IPS-20b (cell line): ENCODE measurements at regions not wholly inside any gene's neighbourhood (a gene's known extent, or its start where the extent isn't known, plus 50 kb on each side); places are given as distances from the start of the nearest gene placed in this dataset.
"Not testable (repeated sequence)": the region's sequence is repeated elsewhere in the genome, so short reads cannot be mapped to it uniquely, and the experiment has no call there.

Experiments
- H3K27ac ChIP-seq: one replicate; pipeline ENCODE4 v1.5.1; 2013; ENCODE audit warnings: low read length
- H3K27me3 ChIP-seq: 2 replicates; pipeline ENCODE4 v1.6.1; 2013; ENCODE audit warnings: mild to moderate bottlenecking, low read length, inconsistent platforms; ENCODE audit not compliant: insufficient read depth
- H3K36me3 ChIP-seq: 2 replicates; pipeline ENCODE4 v1.6.1; 2013; ENCODE audit warnings: low read depth, mild to moderate bottlenecking, inconsistent platforms, low read length, moderate library complexity; ENCODE audit not compliant: insufficient read depth
- H3K4me1 ChIP-seq: 2 replicates; pipeline ENCODE4 v1.6.1; 2013; ENCODE audit warnings: mild to moderate bottlenecking, control low read depth, inconsistent platforms, low read length, moderate library complexity; ENCODE audit not compliant: insufficient read depth
- H3K4me3 ChIP-seq: 2 replicates; pipeline ENCODE4 v1.5.1; 2013; ENCODE audit warnings: mild to moderate bottlenecking, low read length, inconsistent platforms
- H3K9ac ChIP-seq: 2 replicates; pipeline ENCODE4 v1.6.1; 2013; ENCODE audit warnings: low read depth, mild to moderate bottlenecking, inconsistent platforms, low read length, moderate library complexity
- H3K9me3 ChIP-seq: 2 replicates; pipeline ENCODE4 v1.6.1; 2013; ENCODE audit warnings: mild to moderate bottlenecking, low read depth, low read length, inconsistent platforms; ENCODE audit not compliant: insufficient read depth

- Histone ChIP-seq H3K27me3 (no peaks in the 10 kb centered on the region), H3K4me3 (no peak overlapping the region), H3K9ac (no peak overlapping the region), H3K9me3 (no peaks in the 10 kb centered on the region), H3K27ac (no peak overlapping the region), H3K36me3 (no peaks in the 10 kb centered on the region), H3K4me1 (no peaks in the 10 kb centered on the region)
Observed at GRCh38 chr7:118948508-118948907, 724.0 kb downstream of the ANKRD7 start.

GRCh38 chr7:118949031-118949430 lies 724.5 kb downstream of the ANKRD7 start:
- Histone ChIP-seq H3K36me3 (no peaks in the 10 kb centered on the region), H3K9ac (no peak overlapping the region)

GRCh38 chr7:118956285-118956684 lies 731.8 kb downstream of the ANKRD7 start:
- H3K4me1 ChIP-seq, H3K9ac ChIP-seq: not testable (repeated sequence)

More at GRCh38 chr7:118949031-118949430, 724.5 kb downstream of the ANKRD7 start:
- Histone ChIP-seq H3K9me3 (no peaks in the 10 kb centered on the region), H3K4me3 (no peak overlapping the region), H3K27ac (no peak overlapping the region), H3K27me3 (no peaks in the 10 kb centered on the region), H3K4me1 (no peaks in the 10 kb centered on the region)

GRCh38 chr7:118969370-118969769 lies 744.9 kb downstream of the ANKRD7 start:
- no peak overlapping the region for H3K9ac ChIP-seq
- no peak overlapping the region for H3K4me3 ChIP-seq
- no peaks in the 10 kb centered on the region for H3K36me3 ChIP-seq
- H3K9me3 ChIP-seq, result no peaks in the 10 kb centered on the region
- H3K27me3 ChIP-seq, result no peaks in the 10 kb centered on the region
- H3K4me1 ChIP-seq, result no peaks in the 10 kb centered on the region; the same call in 1 of the 2 replicates
- no peak overlapping the region for H3K27ac ChIP-seq

More at GRCh38 chr7:118956285-118956684, 731.8 kb downstream of the ANKRD7 start:
- H3K4me3 ChIP-seq, H3K27me3 ChIP-seq, H3K9me3 ChIP-seq, H3K36me3 ChIP-seq, H3K27ac ChIP-seq: not testable (repeated sequence)

GRCh38 chr7:118971706-118972105 lies 747.2 kb downstream of the ANKRD7 start:
- Histone ChIP-seq H3K9ac (no peak overlapping the region), H3K27me3 (no peaks in the 10 kb centered on the region), H3K4me3 (no peak overlapping the region), H3K36me3 (no peaks in the 10 kb centered on the region), H3K4me1 (peaks cover 5% of the 10 kb centered on the region), H3K9me3 (no peaks in the 10 kb centered on the region), H3K27ac (no peak overlapping the region)

- H3K9ac ChIP-seq, result no peak overlapping the region
- no peaks in the 10 kb centered on the region for H3K27me3 ChIP-seq
- H3K27ac ChIP-seq, result no peak overlapping the region
- no peaks in the 10 kb centered on the region for H3K9me3 ChIP-seq
- no peak overlapping the region for H3K4me3 ChIP-seq
- peaks cover 5% of the 10 kb centered on the region for H3K4me1 ChIP-seq
- no peaks in the 10 kb centered on the region for H3K36me3 ChIP-seq
Observed at GRCh38 chr7:118974836-118975235, 750.3 kb downstream of the ANKRD7 start.

GRCh38 chr7:118995350-118995749 lies 770.8 kb downstream of the ANKRD7 start:
- no peak overlapping the region for H3K9ac ChIP-seq
- H3K4me1 ChIP-seq, result no peaks in the 10 kb centered on the region
- no peaks in the 10 kb centered on the region for H3K36me3 ChIP-seq
- no peak overlapping the region for H3K4me3 ChIP-seq
- no peaks in the 10 kb centered on the region for H3K27me3 ChIP-seq
- H3K9me3 ChIP-seq, result no peaks in the 10 kb centered on the region
- no peak overlapping the region for H3K27ac ChIP-seq

- H3K27me3 ChIP-seq, result no peaks in the 10 kb centered on the region
- H3K4me3 ChIP-seq, result no peak overlapping the region
- H3K9me3 ChIP-seq, result no peaks in the 10 kb centered on the region
- no peak overlapping the region for H3K9ac ChIP-seq
- H3K4me1 ChIP-seq, result no peaks in the 10 kb centered on the region
- no peak overlapping the region for H3K27ac ChIP-seq
- no peaks in the 10 kb centered on the region for H3K36me3 ChIP-seq
Observed at GRCh38 chr7:119007236-119007635, 782.7 kb downstream of the ANKRD7 start.

- H3K27ac ChIP-seq, result no peak overlapping the region
- no peak overlapping the region for H3K9ac ChIP-seq
- no peak overlapping the region for H3K4me3 ChIP-seq
Observed at GRCh38 chr7:119010635-119011034, 786.1 kb downstream of the ANKRD7 start.

GRCh38 chr7:119026391-119026790 lies 801.9 kb downstream of the ANKRD7 start:
- Histone ChIP-seq H3K4me1 (no peaks in the 10 kb centered on the region), H3K9ac (no peak overlapping the region), H3K36me3 (no peaks in the 10 kb centered on the region), H3K4me3 (no peak overlapping the region), H3K9me3 (no peaks in the 10 kb centered on the region), H3K27me3 (no peaks in the 10 kb centered on the region), H3K27ac (no peak overlapping the region)

More at GRCh38 chr7:119010635-119011034, 786.1 kb downstream of the ANKRD7 start:
- Histone ChIP-seq H3K9me3 (no peaks in the 10 kb centered on the region), H3K27me3 (no peaks in the 10 kb centered on the region), H3K36me3 (no peaks in the 10 kb centered on the region), H3K4me1 (no peaks in the 10 kb centered on the region)

- H3K27ac ChIP-seq, result no peak overlapping the region
- H3K4me1 ChIP-seq, result no peaks in the 10 kb centered on the region
- no peaks in the 10 kb centered on the region for H3K36me3 ChIP-seq
- no peak overlapping the region for H3K4me3 ChIP-seq
- H3K27me3 ChIP-seq, result no peaks in the 10 kb centered on the region
- no peaks in the 10 kb centered on the region for H3K9me3 ChIP-seq
- H3K9ac ChIP-seq, result no peak overlapping the region
Observed at GRCh38 chr7:119028736-119029135, 804.2 kb downstream of the ANKRD7 start.

- H3K9me3 ChIP-seq, H3K27ac ChIP-seq, H3K9ac ChIP-seq, H3K36me3 ChIP-seq, H3K4me1 ChIP-seq, H3K4me3 ChIP-seq, H3K27me3 ChIP-seq: not testable (repeated sequence)
Observed at GRCh38 chr7:119032136-119032535, 807.6 kb downstream of the ANKRD7 start.

GRCh38 chr7:119033641-119034040 lies 809.1 kb downstream of the ANKRD7 start:
- H3K4me3 ChIP-seq, result no peak overlapping the region
- H3K4me1 ChIP-seq, result no peaks in the 10 kb centered on the region
- no peak overlapping the region for H3K27ac ChIP-seq
- no peaks in the 10 kb centered on the region for H3K9me3 ChIP-seq
- no peaks in the 10 kb centered on the region for H3K36me3 ChIP-seq
- no peaks in the 10 kb centered on the region for H3K27me3 ChIP-seq
- H3K9ac ChIP-seq, result no peak overlapping the region
